HAP-1 (cell line): ENCODE measurements at regions not wholly inside any gene's neighbourhood (a gene's known extent, or its start where the extent isn't known, plus 50 kb on each side); places are given as distances from the start of the nearest gene placed in this dataset.
"Not testable (repeated sequence)": the region's sequence is repeated elsewhere in the genome, so short reads cannot be mapped to it uniquely, and the experiment has no call there.

Experiments
- DNase-seq, 2 experiments: peaks; one replicate each; pipeline ENCODE4 v3.0.0-alpha.2; 2016 to 2020; ENCODE audit warnings: low spot score in 2 of 2
- H3K27me3 ChIP-seq: fragments of 250-450 bp; sonication (Bioruptor Pico); 2 replicates; pipeline ENCODE4 v1.5.1; 2020; ENCODE audit warnings: low read depth, mild to moderate bottlenecking, moderate library complexity
- H3K36me3 ChIP-seq: fragments of 250-450 bp; sonication (Bioruptor Pico); replicated peaks from 2 replicates; pipeline ENCODE4 v1.5.1; 2020; ENCODE audit warnings: mild to moderate bottlenecking
- H3K4me1 ChIP-seq: fragments of 250-450 bp; sonication (Bioruptor Pico); 2 replicates; pipeline ENCODE4 v1.5.1; 2020; ENCODE audit warnings: mild to moderate bottlenecking
- H3K4me3 ChIP-seq: fragments of 250-450 bp; sonication (Bioruptor Pico); 2 replicates; pipeline ENCODE4 v1.5.1; 2020; ENCODE audit warnings: mild to moderate bottlenecking, moderate library complexity
- H3K9me3 ChIP-seq: fragments of 250-450 bp; sonication (Bioruptor Pico); 2 replicates; pipeline ENCODE4 v1.5.1; 2020; ENCODE audit warnings: mild to moderate bottlenecking, moderate library complexity
- in situ Hi-C: fragments of 300-500 bp; cut with MboI; formaldehyde crosslinking; loops from 3 replicates; pipeline ENCODE4 v1.14.3; 2020; ENCODE audit warnings: low sequenced_read_pairs, inconsistent platforms, mixed read lengths

DNA sequence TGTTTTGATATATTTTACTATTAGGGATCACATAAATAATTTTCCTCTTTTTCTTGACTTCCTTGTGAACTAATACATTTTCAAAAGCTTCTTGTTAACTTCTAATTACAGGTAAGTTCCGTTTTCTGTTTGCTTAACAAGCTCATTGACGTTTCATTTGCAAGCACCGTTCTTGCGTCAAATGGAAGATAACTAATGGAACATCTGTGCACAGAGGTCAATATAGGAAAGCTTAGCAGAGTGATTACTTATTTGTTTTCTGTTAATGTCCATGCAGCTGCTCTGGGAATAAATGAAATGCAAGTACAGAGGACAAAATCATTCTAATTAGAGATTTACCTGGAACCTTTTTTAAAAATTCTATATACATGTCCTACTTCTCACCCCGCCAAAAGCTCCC is 115.5 kb upstream of the C2CD4B start:
- no peak overlapping the region for H3K4me3 ChIP-seq
- peaks cover 8% of the 10 kb centered on the region for H3K4me1 ChIP-seq
- no peak for DNase-seq
- peaks cover 16% of the 10 kb centered on the region for H3K27me3 ChIP-seq
- in situ Hi-C loops = no loop called here
- no peaks in the 10 kb centered on the region for H3K36me3 ChIP-seq
- no peaks in the 10 kb centered on the region for H3K9me3 ChIP-seq

DNA sequence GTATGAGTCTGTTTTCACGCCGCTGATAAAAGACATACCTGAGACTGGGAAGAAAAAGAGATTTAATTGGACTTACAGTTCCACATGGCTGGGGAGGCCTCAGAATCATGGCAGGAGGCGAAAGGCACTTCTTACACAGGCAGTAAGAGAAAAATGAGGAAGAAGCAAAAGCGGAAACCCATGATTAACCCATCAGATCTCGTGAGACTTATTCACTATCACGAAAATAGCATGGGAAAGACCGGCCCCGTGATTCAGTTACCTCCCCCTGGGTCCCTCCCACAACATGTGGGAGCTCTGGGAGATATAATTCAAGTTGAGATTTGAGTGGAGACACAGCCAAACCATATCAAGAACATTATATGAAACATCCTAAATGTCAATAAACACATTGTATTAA is 116.7 kb upstream of the C2CD4B start:
- in situ Hi-C loops, DNase-seq, H3K36me3 ChIP-seq, H3K9me3 ChIP-seq, H3K4me3 ChIP-seq, H3K4me1 ChIP-seq: not testable (repeated sequence)
- H3K27me3 ChIP-seq = peaks cover 23% of the 10 kb centered on the region

DNA sequence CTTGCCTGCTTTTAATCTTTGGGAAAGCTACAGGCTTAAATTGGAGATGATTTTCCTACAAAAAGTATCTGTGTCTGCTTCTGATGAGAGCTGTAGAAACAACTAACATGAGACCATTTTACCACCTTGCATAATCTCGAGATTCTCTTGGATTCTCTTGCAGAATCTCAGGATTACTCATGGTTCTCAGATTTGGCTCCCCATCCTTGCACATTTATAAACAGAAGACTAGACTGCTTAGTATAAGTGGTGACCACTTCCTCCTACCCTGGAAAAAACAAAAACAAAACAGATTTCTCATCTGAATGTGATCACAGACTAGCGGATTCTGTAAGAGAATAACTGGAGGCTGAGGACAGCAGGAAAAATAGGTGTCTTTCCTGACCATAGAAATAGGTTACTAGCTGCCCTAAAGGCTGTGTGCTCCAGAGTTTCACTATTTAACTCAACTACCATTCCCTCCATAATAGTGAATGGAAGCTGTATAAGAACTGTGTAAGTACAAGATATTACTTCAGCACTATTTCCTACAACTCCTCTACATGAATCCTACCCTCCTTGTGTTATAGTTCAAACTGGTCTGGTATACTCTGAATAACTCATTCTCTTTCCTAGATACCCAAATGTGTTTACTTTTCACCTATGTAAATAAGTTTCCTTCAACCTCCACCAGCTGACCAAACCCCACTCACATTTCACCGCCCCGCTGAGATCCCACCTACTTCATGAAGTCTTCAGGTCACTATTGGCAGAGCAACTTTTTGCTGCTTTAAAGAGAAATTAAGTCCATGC is 122.2 kb upstream of the C2CD4B start:
- Histone ChIP-seq H3K9me3 (no peaks in the 10 kb centered on the region), H3K27me3 (peaks cover 20% of the 10 kb centered on the region), H3K4me3 (no peak overlapping the region), H3K4me1 (peaks cover 8% of the 10 kb centered on the region), H3K36me3 (no peaks in the 10 kb centered on the region)
- in situ Hi-C loops = no loop called here
- DNase-seq = no peak

DNA sequence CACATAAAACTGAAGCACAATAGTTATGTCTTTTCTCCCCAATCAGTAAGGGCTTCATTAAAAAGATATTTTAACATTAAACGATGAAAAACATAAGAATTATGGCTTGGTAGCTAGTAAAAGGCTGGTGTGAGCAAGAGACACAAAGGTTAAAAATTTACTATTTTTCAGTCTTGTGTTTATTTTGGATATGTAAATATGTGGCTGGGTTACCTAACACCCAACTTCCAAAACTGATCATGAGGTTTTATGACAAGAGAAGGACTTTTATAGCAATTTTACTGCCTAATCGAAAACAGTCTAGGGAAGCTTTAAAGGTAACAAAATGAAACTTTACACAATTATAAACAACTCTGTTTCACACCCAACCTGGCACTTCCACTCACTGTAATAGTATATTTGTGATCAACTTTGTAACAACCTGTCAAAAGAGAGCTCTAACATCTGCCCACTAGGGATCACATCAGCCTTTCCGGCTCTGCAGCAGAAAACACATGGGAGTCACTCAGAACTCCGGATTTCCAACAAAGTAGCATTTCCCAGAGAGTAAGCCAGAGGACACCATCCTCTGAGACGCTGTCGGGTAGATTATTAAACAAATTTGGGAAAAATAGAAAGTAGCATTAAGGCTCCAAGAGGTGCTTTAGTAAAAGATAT is 123.4 kb upstream of the C2CD4B start:
- Histone ChIP-seq H3K9me3 (no peaks in the 10 kb centered on the region), H3K4me3 (no peak overlapping the region), H3K4me1 (peaks cover 8% of the 10 kb centered on the region), H3K36me3 (no peaks in the 10 kb centered on the region), H3K27me3 (peaks cover 20% of the 10 kb centered on the region)
- in situ Hi-C loops = no loop called here
- no peak for DNase-seq

DNA sequence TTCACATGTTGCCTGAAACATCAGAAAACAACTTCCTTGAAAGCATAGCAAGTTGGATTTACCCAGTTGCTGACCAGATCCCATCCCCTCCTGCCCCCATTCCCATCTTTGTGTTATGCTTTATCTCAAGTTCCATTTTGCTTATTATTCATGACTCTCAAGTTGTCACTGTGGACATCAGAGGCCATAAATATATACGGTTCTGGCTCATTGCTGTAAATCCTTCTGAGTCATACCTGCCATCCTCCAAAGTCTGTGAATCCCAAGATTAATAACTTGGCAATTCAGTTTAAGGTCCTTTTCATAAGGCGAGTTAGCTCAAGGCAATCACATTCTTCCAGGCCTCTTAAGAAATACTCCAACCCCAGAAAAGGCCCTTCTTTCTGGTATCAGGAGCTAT is 126.2 kb upstream of the C2CD4B start:
- Histone ChIP-seq H3K36me3 (no peaks in the 10 kb centered on the region), H3K4me1 (peaks cover 7% of the 10 kb centered on the region; the same call in 1 of the 2 replicates), H3K9me3 (peaks cover 10% of the 10 kb centered on the region), H3K4me3 (no peak overlapping the region), H3K27me3 (peaks cover 8% of the 10 kb centered on the region; the same call in 1 of the 2 replicates)
- DNase-seq = no peak
- in situ Hi-C loops = no loop called here

DNA sequence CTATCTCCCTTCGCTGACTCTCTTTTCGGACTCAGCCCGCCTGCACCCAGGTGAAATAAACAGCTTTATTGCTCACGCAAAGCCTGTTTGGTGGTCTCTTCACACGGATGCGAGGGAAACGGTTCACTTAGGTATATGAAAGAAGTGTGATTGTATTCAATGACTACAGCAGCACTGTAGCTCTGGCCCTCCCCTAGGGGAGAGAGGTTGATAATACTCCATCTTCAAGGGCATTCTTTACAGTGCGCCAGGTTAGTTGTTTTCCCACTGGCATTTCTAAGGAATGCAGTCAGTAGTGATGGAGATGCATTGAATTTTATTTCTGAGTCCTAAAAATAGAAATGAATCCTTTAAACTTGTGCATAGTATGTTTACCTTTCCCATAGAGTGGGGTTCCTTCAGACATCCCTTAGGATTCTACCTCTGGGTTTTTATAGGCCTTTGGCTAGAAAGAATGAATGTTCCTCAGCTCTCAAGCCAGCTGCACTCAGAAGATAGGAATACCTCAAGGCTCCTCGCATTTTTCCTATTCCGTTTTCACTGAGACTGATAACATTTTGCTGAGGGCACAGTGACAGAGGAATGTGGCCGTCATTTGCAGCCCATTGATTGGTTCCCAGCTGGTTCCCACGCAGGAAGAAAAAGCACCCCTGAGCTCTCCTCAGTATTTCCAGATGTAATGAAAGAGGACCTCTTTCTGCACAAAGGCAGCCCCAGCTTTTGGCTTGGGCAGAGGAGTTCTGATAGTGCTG is 131.8 kb upstream of the C2CD4B start:
- Histone ChIP-seq H3K4me3 (no peak overlapping the region), H3K9me3 (peaks cover 10% of the 10 kb centered on the region), H3K4me1 (peaks cover 7% of the 10 kb centered on the region; the same call in 1 of the 2 replicates), H3K27me3 (no peaks in the 10 kb centered on the region), H3K36me3 (no peaks in the 10 kb centered on the region)
- in situ Hi-C loops = no loop called here
- DNase-seq = no peak

DNA sequence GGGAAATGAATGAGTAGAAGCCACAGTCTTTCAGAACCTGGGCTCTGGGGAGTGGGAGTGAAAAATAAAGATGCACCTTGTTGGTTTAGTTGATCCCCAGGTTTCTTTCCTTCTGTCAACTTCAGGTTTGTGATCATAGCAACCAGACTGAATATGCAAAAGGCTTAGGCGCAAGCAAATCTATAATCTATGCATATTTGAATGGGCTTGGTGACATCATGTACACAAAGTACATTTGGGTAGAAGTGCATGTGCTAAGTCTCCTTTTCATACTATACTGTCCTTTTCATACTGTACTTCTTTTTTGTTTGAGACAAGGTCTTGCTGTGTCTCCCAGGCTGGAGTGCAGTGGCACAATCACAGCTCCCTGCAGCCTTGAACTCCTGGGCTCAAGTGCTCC is 132.4 kb upstream of the C2CD4B start:
- Histone ChIP-seq H3K4me3 (no peak overlapping the region), H3K4me1 (peaks cover 7% of the 10 kb centered on the region; the same call in 1 of the 2 replicates), H3K27me3 (no peaks in the 10 kb centered on the region), H3K9me3 (peaks cover 10% of the 10 kb centered on the region), H3K36me3 (no peaks in the 10 kb centered on the region)
- no peak for DNase-seq
- in situ Hi-C loops = no loop called here

DNA sequence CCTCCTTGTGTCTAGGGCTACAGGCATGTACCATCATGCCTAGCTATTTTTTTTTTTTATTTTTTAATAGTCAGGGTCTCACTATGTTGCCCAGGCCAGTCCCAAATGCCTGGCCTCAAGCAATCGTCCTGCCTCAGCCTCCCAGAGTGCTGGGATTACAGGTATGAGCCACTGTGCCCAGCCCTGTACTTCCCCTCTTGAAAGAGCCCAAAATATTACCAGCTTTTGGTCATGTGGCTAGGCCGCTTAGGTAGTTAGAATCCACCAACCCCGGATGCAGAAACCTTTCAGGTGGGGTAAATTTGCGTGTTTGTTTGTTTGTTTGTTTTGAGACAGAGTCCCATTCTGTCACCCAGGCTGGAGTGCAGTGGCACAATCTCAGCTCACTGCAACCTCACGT is 132.8 kb upstream of the C2CD4B start:
- in situ Hi-C loops = no loop called here
- Histone ChIP-seq H3K27me3 (no peaks in the 10 kb centered on the region), H3K36me3 (no peaks in the 10 kb centered on the region), H3K4me3 (no peak overlapping the region), H3K9me3 (peaks cover 10% of the 10 kb centered on the region), H3K4me1 (peaks cover 7% of the 10 kb centered on the region; the same call in 1 of the 2 replicates)
- DNase-seq = no peak

DNA sequence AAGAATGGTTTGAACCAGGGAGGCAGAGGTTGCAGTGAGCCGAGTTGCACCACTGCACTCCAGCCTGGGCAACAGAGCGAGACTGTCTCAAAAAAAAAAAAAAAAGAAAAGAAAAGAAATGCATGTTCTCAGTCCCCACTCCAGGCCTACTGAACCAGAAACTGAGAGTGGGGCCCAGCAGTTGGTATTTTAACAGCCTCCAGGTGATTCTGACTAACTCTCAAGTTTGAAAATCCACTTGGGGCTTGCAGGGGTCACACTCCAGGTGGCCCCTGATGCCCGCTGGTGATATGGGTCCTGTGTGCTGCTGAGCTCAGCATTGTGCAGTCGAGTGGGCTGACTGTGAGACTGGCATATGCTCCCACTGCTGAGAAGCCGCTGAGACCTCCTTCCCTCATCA is 133.7 kb upstream of the C2CD4B start:
- Histone ChIP-seq H3K27me3 (no peaks in the 10 kb centered on the region), H3K36me3 (no peaks in the 10 kb centered on the region), H3K4me1 (peaks cover 7% of the 10 kb centered on the region; the same call in 1 of the 2 replicates), H3K4me3 (no peak overlapping the region), H3K9me3 (peaks cover 10% of the 10 kb centered on the region)
- no peak for DNase-seq
- in situ Hi-C loops = no loop called here

DNA sequence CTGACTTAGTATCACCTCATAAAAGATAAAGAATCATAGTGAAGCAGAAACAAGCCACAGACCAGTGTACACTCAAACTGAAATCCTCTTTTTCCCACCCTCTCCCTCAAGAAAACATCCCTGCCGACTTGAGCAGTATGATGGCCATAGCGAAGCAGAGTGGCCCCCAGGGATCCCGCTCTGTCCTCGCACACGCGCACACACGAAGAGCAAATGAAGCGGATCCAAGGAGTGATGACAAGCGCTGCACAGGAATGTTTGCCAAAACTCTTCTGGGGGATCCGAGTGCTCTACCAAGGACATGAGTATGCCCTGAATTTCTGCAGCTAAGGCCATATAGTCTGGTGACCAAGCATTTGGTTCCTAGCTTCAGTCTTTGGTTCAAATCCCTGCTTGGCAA is 134.5 kb upstream of the C2CD4B start:
- no peak for DNase-seq
- Histone ChIP-seq H3K27me3 (no peaks in the 10 kb centered on the region), H3K9me3 (peaks cover 7% of the 10 kb centered on the region), H3K36me3 (no peaks in the 10 kb centered on the region), H3K4me3 (no peak overlapping the region), H3K4me1 (peaks cover 7% of the 10 kb centered on the region; the same call in 1 of the 2 replicates)
- in situ Hi-C loops = no loop called here

DNA sequence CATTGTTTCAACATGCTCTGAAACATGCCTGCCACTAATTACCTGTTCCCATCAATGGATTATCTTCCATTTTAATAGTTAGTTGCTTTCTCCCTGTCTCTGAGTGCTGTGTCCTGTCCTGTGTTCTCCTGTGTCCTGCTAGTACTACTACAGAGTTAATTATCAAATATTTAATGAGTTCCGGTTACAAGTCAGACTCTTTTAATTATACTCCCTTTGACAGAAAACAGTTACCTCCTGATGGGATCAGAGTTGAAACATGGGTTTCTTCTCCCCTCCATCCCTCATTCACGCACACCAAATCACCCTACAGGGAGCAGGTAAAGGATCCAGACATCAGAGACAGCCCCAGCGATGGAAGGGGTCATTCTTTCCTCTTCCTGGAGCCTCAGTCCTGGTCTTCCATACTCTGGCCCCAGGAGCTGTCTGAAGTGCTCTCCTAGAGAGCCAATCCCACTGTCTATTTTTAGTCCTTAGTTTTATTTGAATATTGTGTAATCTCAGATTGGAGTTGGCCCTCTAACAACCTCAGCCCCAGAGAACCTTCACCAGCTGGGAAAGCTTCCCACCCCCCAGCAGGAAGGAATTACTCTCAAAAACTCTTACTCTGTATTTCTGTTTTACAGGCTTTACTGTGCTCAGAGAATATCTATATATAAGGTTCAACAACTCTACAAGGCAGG is 137.0 kb upstream of the C2CD4B start:
- H3K27me3 ChIP-seq = no peaks in the 10 kb centered on the region
- DNase-seq = no peak
- no peaks in the 10 kb centered on the region for H3K36me3 ChIP-seq
- no peaks in the 10 kb centered on the region for H3K4me1 ChIP-seq
- in situ Hi-C loops = loop anchor here (25.0 kb wide), 1 partner anchor 440 kb away; no protein-coding TSS in a partner anchor
- no peak overlapping the region for H3K4me3 ChIP-seq
- no peaks in the 10 kb centered on the region for H3K9me3 ChIP-seq

DNA sequence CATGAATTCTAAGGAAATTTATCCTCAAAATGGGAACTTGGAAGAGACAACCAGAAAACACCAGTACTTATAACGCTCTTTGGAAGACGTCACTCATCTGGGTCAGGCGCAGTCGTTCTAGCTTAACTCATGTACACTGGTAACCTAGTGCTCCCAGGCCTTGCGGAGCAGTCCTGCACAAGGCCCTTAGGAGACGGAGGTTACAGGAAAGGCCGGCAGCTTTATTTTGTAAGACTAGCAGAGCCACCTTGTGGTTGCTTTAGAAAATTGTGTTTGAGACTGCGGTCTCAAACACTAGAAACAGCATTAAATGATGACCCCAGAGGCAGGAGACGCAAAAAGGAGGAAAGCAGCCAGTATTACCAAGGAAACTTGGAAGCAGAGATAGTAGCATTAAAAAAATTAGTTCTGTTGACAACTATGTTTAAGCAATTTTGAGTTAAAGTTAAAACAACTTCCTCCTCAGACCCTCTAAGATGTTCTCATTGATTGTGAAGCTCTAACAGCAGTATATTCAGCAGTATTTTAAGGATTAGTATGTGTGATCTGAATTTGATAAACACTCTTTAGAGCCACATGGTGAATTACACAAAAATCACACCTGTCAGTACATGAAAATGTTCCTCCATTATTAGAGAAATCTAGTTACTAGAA is 141.9 kb upstream of the C2CD4B start:
- in situ Hi-C loops = loop anchor here (25.0 kb wide), 1 partner anchor 445 kb away; no protein-coding TSS in a partner anchor
- H3K4me3 ChIP-seq = no peak overlapping the region
- peak; percentile 85 to 98 for DNase-seq
- H3K27me3 ChIP-seq = no peaks in the 10 kb centered on the region
- H3K4me1 ChIP-seq = no peaks in the 10 kb centered on the region
- no peaks in the 10 kb centered on the region for H3K36me3 ChIP-seq
- no peaks in the 10 kb centered on the region for H3K9me3 ChIP-seq

DNA sequence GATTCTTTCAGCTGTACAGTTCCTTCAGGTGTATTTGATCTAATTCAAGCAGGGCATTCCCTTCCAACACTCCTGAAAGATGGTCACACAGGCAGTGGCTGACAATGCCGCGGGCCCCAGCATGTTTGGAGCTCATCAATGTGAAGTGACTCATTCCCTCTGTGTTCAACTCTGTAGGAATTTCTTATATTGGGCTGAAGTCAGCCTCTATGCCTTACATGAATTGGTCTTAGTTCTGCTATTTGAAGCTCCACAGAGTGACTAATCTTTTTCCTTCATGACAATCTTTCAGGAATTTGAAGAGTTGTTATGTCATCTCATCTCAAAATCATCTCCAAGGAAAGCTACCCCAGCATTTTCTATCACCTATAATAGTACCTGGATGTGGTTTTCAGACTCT is 142.5 kb upstream of the C2CD4B start:
- Histone ChIP-seq H3K4me3 (no peak overlapping the region), H3K36me3 (no peaks in the 10 kb centered on the region), H3K9me3 (no peaks in the 10 kb centered on the region), H3K27me3 (no peaks in the 10 kb centered on the region), H3K4me1 (no peaks in the 10 kb centered on the region)
- in situ Hi-C loops = loop anchor here (25.0 kb wide), 1 partner anchor 445 kb away; no protein-coding TSS in a partner anchor
- no peak for DNase-seq
